Skin epidermis (tissue), 12 donors: ENCODE measurements at regions not wholly inside any gene's neighbourhood (a gene's known extent, or its start where the extent isn't known, plus 50 kb on each side); places are given as distances from the start of the nearest gene placed in this dataset.
"Not testable (repeated sequence)": the region's sequence is repeated elsewhere in the genome, so short reads cannot be mapped to it uniquely, and the experiment has no call there.

Experiments
- H3K27ac ChIP-seq, 21 experiments: fragments of 200-600 bp; sonication (generic) in 11 of 21; one replicate each; pipeline ENCODE4 v1.5.0; 2020; ENCODE audit warnings: mild to moderate bottlenecking in 3 of 21, inconsistent platforms in 2 of 21, moderate library complexity in 2 of 21
- H3K4me3 ChIP-seq, 7 experiments: fragments of 200-600 bp; sonication (generic) in 2 of 7; one replicate each; pipeline ENCODE4 v1.5.0; 2020; ENCODE audit warnings: inconsistent platforms in 2 of 7, mild to moderate bottlenecking in 2 of 7, moderate library complexity in 1 of 7

GRCh38 chr13:44854313-44855060, 134.8 kb downstream of the NUFIP1 start:
- H3K27ac ChIP-seq, result no peak overlapping the region
- H3K4me3 ChIP-seq, result no peak overlapping the region

GRCh38 chr13:44853641-44854040, 135.6 kb downstream of the NUFIP1 start:
- no peak overlapping the region for H3K27ac ChIP-seq
- H3K4me3 ChIP-seq, result no peak overlapping the region

GRCh38 chr13:44848920-44849676, 140.2 kb downstream of the NUFIP1 start:
- no peak overlapping the region for H3K4me3 ChIP-seq
- peak overlapping the region in 1 of 21 experiments; percentile 29 for H3K27ac ChIP-seq

GRCh38 chr13:44845281-44846058, 143.8 kb downstream of the NUFIP1 start:
- H3K4me3 ChIP-seq, H3K27ac ChIP-seq: not testable (repeated sequence)

GRCh38 chr13:44844786-44845185, 144.5 kb downstream of the NUFIP1 start:
- no peak overlapping the region for H3K4me3 ChIP-seq
- H3K27ac ChIP-seq, result no peak overlapping the region

GRCh38 chr13:44843403-44843802, 145.9 kb downstream of the NUFIP1 start:
- no peak overlapping the region for H3K4me3 ChIP-seq
- H3K27ac ChIP-seq, result no peak overlapping the region

GRCh38 chr13:44842158-44842557, 147.1 kb downstream of the NUFIP1 start:
- Histone ChIP-seq H3K27ac (no peak overlapping the region), H3K4me3 (no peak overlapping the region)

- H3K27ac ChIP-seq, result no peak overlapping the region
Measured at GRCh38 chr13:44840131-44840530, 149.1 kb downstream of the NUFIP1 start.

GRCh38 chr13:44837250-44837649, 152.0 kb downstream of the NUFIP1 start:
- no peak overlapping the region for H3K27ac ChIP-seq
- H3K4me3 ChIP-seq, result no peak overlapping the region

More at GRCh38 chr13:44840131-44840530, 149.1 kb downstream of the NUFIP1 start:
- H3K4me3 ChIP-seq, result no peak overlapping the region

- H3K27ac ChIP-seq, result no peak overlapping the region
- no peak overlapping the region for H3K4me3 ChIP-seq
Measured at GRCh38 chr13:44834404-44834803, 154.9 kb downstream of the NUFIP1 start.

- Histone ChIP-seq H3K27ac (no peak overlapping the region), H3K4me3 (no peak overlapping the region)
Measured at GRCh38 chr13:44833626-44834025, 155.6 kb downstream of the NUFIP1 start.

GRCh38 chr13:44833139-44833538, 156.1 kb downstream of the NUFIP1 start:
- no peak overlapping the region for H3K27ac ChIP-seq
- H3K4me3 ChIP-seq, result no peak overlapping the region

GRCh38 chr13:44826591-44827350, 162.5 kb downstream of the NUFIP1 start:
- H3K4me3 ChIP-seq, result no peak overlapping the region
- no peak overlapping the region for H3K27ac ChIP-seq

- Histone ChIP-seq H3K4me3 (no peak overlapping the region), H3K27ac (no peak overlapping the region)
Measured at GRCh38 chr13:44825953-44826352, 163.3 kb downstream of the NUFIP1 start.

- H3K4me3 ChIP-seq, H3K27ac ChIP-seq: not testable (repeated sequence)
Measured at GRCh38 chr13:44823555-44823954, 165.7 kb downstream of the NUFIP1 start.

GRCh38 chr13:44822291-44822690, 167.0 kb downstream of the NUFIP1 start:
- Histone ChIP-seq H3K4me3 (no peak overlapping the region), H3K27ac (no peak overlapping the region)

GRCh38 chr13:44819772-44820171, 169.5 kb downstream of the NUFIP1 start:
- no peak overlapping the region for H3K4me3 ChIP-seq
- H3K27ac ChIP-seq, result no peak overlapping the region

- no peak overlapping the region for H3K4me3 ChIP-seq
Measured at GRCh38 chr13:44819245-44819644, 170.0 kb downstream of the NUFIP1 start.

GRCh38 chr13:44818428-44818827, 170.8 kb downstream of the NUFIP1 start:
- Histone ChIP-seq H3K27ac (no peak overlapping the region), H3K4me3 (no peak overlapping the region)

More at GRCh38 chr13:44819245-44819644, 170.0 kb downstream of the NUFIP1 start:
- no peak overlapping the region for H3K27ac ChIP-seq

GRCh38 chr13:44818016-44818415, 171.3 kb downstream of the NUFIP1 start:
- Histone ChIP-seq H3K4me3 (no peak overlapping the region), H3K27ac (no peak overlapping the region)
